GM23338 (cell line): ENCODE measurements at regions not wholly inside any gene's neighbourhood (a gene's known extent, or its start where the extent isn't known, plus 50 kb on each side); places are given as distances from the start of the nearest gene placed in this dataset.

Experiments
- ATAC-seq: fragments of 200-7000 bp; cut with Tn5 transposase; 3 replicates; pipeline ENCODE4 v1.9.1; 2020
- DNase-seq: peaks from one replicate; pipeline ENCODE4 v3.0.0-alpha.2; 2015; ENCODE audit warnings: low spot score
- H2AFZ ChIP-seq: fragments of 200-600 bp; sonication (generic); 2 replicates; pipeline ENCODE4 v1.8.0; 2016; ENCODE audit warnings: antibody characterized with exemption, mild to moderate bottlenecking, moderate library complexity
- H3F3A ChIP-seq: fragments of 200-600 bp; sonication (generic); replicated peaks from 2 replicates; pipeline ENCODE4 v1.8.0; 2017; ENCODE audit warnings: antibody characterized with exemption, mixed run types, low read depth
- H3K27ac ChIP-seq: fragments of 200-600 bp; sonication (generic); 2 replicates; pipeline ENCODE4 v1.6.1; 2016; ENCODE audit warnings: low read depth
- H3K27me3 ChIP-seq: fragments of 200-600 bp; sonication (generic); 2 replicates; pipeline ENCODE4 v1.8.0; 2016; ENCODE audit warnings: mild to moderate bottlenecking, mixed run types, moderate library complexity; ENCODE audit not compliant: insufficient read depth
- H3K36me3 ChIP-seq: fragments of 200-600 bp; sonication (generic); 2 replicates; pipeline ENCODE4 v1.8.0; 2016; ENCODE audit warnings: mild to moderate bottlenecking; ENCODE audit not compliant: insufficient read depth
- H3K4me1 ChIP-seq: fragments of 200-600 bp; sonication (generic); 2 replicates; pipeline ENCODE4 v1.8.0; 2016; ENCODE audit warnings: mild to moderate bottlenecking, moderate library complexity; ENCODE audit not compliant: insufficient read depth
- H3K4me2 ChIP-seq: fragments of 200-600 bp; sonication (generic); 2 replicates; pipeline ENCODE4 v1.7.1; 2017; ENCODE audit warnings: mixed run types
- H3K4me3 ChIP-seq: fragments of 200-600 bp; sonication (generic); 2 replicates; pipeline ENCODE4 v1.6.1; 2016; ENCODE audit warnings: mixed run types
- H3K79me2 ChIP-seq: fragments of 200-600 bp; sonication (generic); replicated peaks from 2 replicates; pipeline ENCODE4 v1.8.0; 2017; ENCODE audit warnings: mild to moderate bottlenecking; ENCODE audit not compliant: insufficient read depth
- H3K9me2 ChIP-seq: fragments of 200-600 bp; sonication (generic); 2 replicates; pipeline ENCODE4 v1.8.0; 2017; ENCODE audit not compliant: insufficient read depth
- H4K20me1 ChIP-seq: fragments of 200-600 bp; sonication (generic); replicated peaks from 2 replicates; pipeline ENCODE4 v1.8.0; 2017; ENCODE audit warnings: mild to moderate bottlenecking; ENCODE audit not compliant: insufficient read depth
- H3K27ac Mint-ChIP-seq: 2 replicates; pipeline ENCODE4 v1.8.0; 2020; ENCODE audit warnings: inconsistent platforms, mild to moderate bottlenecking, moderate library complexity, mixed read lengths
- H3K27me3 Mint-ChIP-seq: 3 replicates; pipeline ENCODE4 v1.8.0; 2022; ENCODE audit warnings: low read depth, mild to moderate bottlenecking, moderate library complexity, mixed read lengths, inconsistent platforms; ENCODE audit not compliant: insufficient read depth, poor library complexity
- H3K36me3 Mint-ChIP-seq: 3 replicates; pipeline ENCODE4 v1.8.0; 2021; ENCODE audit warnings: low read depth, mild to moderate bottlenecking, inconsistent platforms, moderate library complexity, mixed read lengths
- H3K4me1 Mint-ChIP-seq: 3 replicates; pipeline ENCODE4 v1.8.0; 2020; ENCODE audit warnings: mild to moderate bottlenecking, inconsistent platforms, mixed read lengths
- H3K4me3 Mint-ChIP-seq: 3 replicates; pipeline ENCODE4 v1.8.0; 2021; ENCODE audit warnings: moderate library complexity, mild to moderate bottlenecking, inconsistent platforms, mixed read lengths
- H3K9me3 Mint-ChIP-seq: 3 replicates; pipeline ENCODE4 v1.8.0; 2020; ENCODE audit warnings: moderate library complexity, mild to moderate bottlenecking, inconsistent platforms, mixed read lengths
- CREB1 ChIP-seq: fragments of 250-450 bp; sonication (Bioruptor Pico); IDR thresholded peaks from 2 replicates; pipeline ENCODE4 v1.5.0; 2020; ENCODE audit warnings: low read depth, mild to moderate bottlenecking, moderate library complexity
- CTCF ChIP-seq, 2 experiments: fragments of 200-600 bp in 1 of 2; sonication (generic) in 1 of 2; conservative IDR thresholded peaks; 2 replicates each; pipeline versions ENCODE4 v1.5.1 to v1.6.1; 2016 to 2017; ENCODE audit warnings: antibody characterized with exemption in 2 of 2, low read depth in 2 of 2, mild to moderate bottlenecking in 2 of 2, moderate library complexity in 1 of 2
- EZH2 ChIP-seq: fragments of 200-600 bp; sonication (generic); IDR thresholded peaks from one replicate; pipeline ENCODE4 v1.8.0; 2017; ENCODE audit warnings: antibody characterized with exemption, mild to moderate bottlenecking, low read depth; ENCODE audit not compliant: unreplicated experiment
- JUNB ChIP-seq: IDR thresholded peaks from one replicate; pipeline ENCODE4 v1.6.1; 2016; ENCODE audit warnings: antibody characterized with exemption; ENCODE audit not compliant: unreplicated experiment
- NANOG ChIP-seq: IDR thresholded peaks from 2 replicates; pipeline ENCODE4 v1.6.1; 2016; ENCODE audit warnings: antibody characterized with exemption, borderline replicate concordance
- POLR2AphosphoS5 ChIP-seq: IDR thresholded peaks from 2 replicates; pipeline ENCODE4 v1.6.1; 2016; ENCODE audit warnings: antibody characterized with exemption, low read depth
- REST ChIP-seq: IDR thresholded peaks from one replicate; pipeline ENCODE4 v1.6.1; 2018; ENCODE audit warnings: antibody characterized with exemption; ENCODE audit not compliant: unreplicated experiment
- ZNF114 ChIP-seq: fragments of 250-450 bp; sonication (Bioruptor Pico); IDR thresholded peaks from 2 replicates; pipeline ENCODE4 v1.5.0; 2020; ENCODE audit warnings: mild to moderate bottlenecking, moderate library complexity
- ZNF331 ChIP-seq: fragments of 250-450 bp; sonication (Bioruptor Pico); IDR thresholded peaks from 2 replicates; pipeline ENCODE4 v1.5.0; 2020; ENCODE audit warnings: low read depth, mild to moderate bottlenecking, moderate library complexity
- TF ChIP-seq, protein P1 (sequence below): fragments of 250-450 bp; sonication (Bioruptor Pico); IDR thresholded peaks from 2 replicates; pipeline ENCODE4 v1.5.0; 2020; ENCODE audit warnings: mild to moderate bottlenecking, moderate library complexity

DNA sequence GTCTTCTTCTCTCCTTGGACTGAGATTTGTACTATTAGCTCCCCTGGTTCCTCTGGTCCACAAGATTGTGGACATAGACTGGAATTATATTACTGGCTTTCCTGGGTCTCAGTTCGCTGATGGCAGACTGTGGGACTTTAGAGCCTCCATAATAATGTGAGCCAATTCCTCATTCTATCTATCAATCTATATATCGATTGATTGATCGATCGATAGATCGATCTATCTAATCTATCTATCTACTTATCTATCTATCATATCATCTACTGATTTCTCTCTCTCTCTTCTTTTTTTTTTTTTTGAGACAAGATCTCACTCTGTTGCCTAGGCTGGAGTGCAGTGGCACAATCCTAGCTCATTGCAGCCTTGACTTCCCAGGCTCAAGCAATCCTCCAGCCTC lies 51.5 kb upstream of the DDR1 start:
- no peak overlapping the region for H2AFZ ChIP-seq
- no peaks in the 10 kb centered on the region for H3K27me3 ChIP-seq
- H3K27me3 Mint-ChIP-seq: peaks cover 18% of the 10 kb centered on the region
- H3K4me3 Mint-ChIP-seq: no peak overlapping the region
- H3K27ac ChIP-seq: no peak overlapping the region
- no peaks in the 10 kb centered on the region for H4K20me1 ChIP-seq
- no peak for TF ChIP-seq JUNB
- no peak for TF ChIP-seq CREB1 (CRISPR knock-in tag)
- no peak for TF ChIP-seq REST
- no peak for TF ChIP-seq CTCF (conservative IDR thresholded peaks at IDR 0.05; ENCODE audit: low read depth in 2 of 2)
- peaks cover 21% of the 10 kb centered on the region for H3K36me3 Mint-ChIP-seq
- H3K27ac Mint-ChIP-seq: no peak overlapping the region
- H3F3A ChIP-seq: 0 out of 2 replicates have a peak, but pooled peaks cover 8% of the 10 kb centered on the region
- H3K79me2 ChIP-seq: no peaks in the 10 kb centered on the region
- ATAC-seq (no peak), DNase-seq (no peak)
- H3K4me3 ChIP-seq: no peak overlapping the region
- peaks cover 26% of the 10 kb centered on the region for H3K4me1 ChIP-seq
- H3K4me2 ChIP-seq: no peak overlapping the region
- H3K9me3 Mint-ChIP-seq: peaks cover 13% of the 10 kb centered on the region; the same call in 2 of the 3 replicates
- peaks cover 31% of the 10 kb centered on the region for H3K4me1 Mint-ChIP-seq
- H3K9me2 ChIP-seq: no peaks in the 10 kb centered on the region
- 0 out of 2 replicates have a peak, but pooled peaks cover 5% of the 10 kb centered on the region for H3K36me3 ChIP-seq

GRCh38 chr6:30830438-30830837 lies 53.9 kb upstream of the DDR1 start:
- Histone ChIP-seq H3K36me3 (no peaks in the 10 kb centered on the region), H3F3A (0 out of 2 replicates have a peak, but pooled peaks cover 12% of the 10 kb centered on the region), H3K27ac (no peak overlapping the region), H3K79me2 (no peaks in the 10 kb centered on the region), H2AFZ (no peak overlapping the region), H3K9me2 (no peaks in the 10 kb centered on the region), H3K4me3 (no peak overlapping the region), H3K27me3 (no peaks in the 10 kb centered on the region), H4K20me1 (no peaks in the 10 kb centered on the region), H3K4me2 (no peak overlapping the region), H3K4me1 (peaks cover 16% of the 10 kb centered on the region)
- H3K27ac Mint-ChIP-seq: no peak overlapping the region
- peaks cover 18% of the 10 kb centered on the region for H3K27me3 Mint-ChIP-seq
- H3K9me3 Mint-ChIP-seq: peaks cover 5% of the 10 kb centered on the region; the same call in 1 of the 3 replicates
- peaks cover 32% of the 10 kb centered on the region for H3K4me1 Mint-ChIP-seq
- H3K4me3 Mint-ChIP-seq: no peak overlapping the region
- ATAC-seq (no peak), DNase-seq (no peak)
- peaks cover 6% of the 10 kb centered on the region; the same call in 2 of the 3 replicates for H3K36me3 Mint-ChIP-seq
- no peak for TF ChIP-seq CREB1 (CRISPR knock-in tag)
- TF ChIP-seq ZNF114 (CRISPR knock-in tag): no peak
- no peak for TF ChIP-seq NANOG
- TF ChIP-seq POLR2AphosphoS5: no peak
- TF ChIP-seq ZNF331 (CRISPR knock-in tag): no peak
- TF ChIP-seq, protein P1, sequence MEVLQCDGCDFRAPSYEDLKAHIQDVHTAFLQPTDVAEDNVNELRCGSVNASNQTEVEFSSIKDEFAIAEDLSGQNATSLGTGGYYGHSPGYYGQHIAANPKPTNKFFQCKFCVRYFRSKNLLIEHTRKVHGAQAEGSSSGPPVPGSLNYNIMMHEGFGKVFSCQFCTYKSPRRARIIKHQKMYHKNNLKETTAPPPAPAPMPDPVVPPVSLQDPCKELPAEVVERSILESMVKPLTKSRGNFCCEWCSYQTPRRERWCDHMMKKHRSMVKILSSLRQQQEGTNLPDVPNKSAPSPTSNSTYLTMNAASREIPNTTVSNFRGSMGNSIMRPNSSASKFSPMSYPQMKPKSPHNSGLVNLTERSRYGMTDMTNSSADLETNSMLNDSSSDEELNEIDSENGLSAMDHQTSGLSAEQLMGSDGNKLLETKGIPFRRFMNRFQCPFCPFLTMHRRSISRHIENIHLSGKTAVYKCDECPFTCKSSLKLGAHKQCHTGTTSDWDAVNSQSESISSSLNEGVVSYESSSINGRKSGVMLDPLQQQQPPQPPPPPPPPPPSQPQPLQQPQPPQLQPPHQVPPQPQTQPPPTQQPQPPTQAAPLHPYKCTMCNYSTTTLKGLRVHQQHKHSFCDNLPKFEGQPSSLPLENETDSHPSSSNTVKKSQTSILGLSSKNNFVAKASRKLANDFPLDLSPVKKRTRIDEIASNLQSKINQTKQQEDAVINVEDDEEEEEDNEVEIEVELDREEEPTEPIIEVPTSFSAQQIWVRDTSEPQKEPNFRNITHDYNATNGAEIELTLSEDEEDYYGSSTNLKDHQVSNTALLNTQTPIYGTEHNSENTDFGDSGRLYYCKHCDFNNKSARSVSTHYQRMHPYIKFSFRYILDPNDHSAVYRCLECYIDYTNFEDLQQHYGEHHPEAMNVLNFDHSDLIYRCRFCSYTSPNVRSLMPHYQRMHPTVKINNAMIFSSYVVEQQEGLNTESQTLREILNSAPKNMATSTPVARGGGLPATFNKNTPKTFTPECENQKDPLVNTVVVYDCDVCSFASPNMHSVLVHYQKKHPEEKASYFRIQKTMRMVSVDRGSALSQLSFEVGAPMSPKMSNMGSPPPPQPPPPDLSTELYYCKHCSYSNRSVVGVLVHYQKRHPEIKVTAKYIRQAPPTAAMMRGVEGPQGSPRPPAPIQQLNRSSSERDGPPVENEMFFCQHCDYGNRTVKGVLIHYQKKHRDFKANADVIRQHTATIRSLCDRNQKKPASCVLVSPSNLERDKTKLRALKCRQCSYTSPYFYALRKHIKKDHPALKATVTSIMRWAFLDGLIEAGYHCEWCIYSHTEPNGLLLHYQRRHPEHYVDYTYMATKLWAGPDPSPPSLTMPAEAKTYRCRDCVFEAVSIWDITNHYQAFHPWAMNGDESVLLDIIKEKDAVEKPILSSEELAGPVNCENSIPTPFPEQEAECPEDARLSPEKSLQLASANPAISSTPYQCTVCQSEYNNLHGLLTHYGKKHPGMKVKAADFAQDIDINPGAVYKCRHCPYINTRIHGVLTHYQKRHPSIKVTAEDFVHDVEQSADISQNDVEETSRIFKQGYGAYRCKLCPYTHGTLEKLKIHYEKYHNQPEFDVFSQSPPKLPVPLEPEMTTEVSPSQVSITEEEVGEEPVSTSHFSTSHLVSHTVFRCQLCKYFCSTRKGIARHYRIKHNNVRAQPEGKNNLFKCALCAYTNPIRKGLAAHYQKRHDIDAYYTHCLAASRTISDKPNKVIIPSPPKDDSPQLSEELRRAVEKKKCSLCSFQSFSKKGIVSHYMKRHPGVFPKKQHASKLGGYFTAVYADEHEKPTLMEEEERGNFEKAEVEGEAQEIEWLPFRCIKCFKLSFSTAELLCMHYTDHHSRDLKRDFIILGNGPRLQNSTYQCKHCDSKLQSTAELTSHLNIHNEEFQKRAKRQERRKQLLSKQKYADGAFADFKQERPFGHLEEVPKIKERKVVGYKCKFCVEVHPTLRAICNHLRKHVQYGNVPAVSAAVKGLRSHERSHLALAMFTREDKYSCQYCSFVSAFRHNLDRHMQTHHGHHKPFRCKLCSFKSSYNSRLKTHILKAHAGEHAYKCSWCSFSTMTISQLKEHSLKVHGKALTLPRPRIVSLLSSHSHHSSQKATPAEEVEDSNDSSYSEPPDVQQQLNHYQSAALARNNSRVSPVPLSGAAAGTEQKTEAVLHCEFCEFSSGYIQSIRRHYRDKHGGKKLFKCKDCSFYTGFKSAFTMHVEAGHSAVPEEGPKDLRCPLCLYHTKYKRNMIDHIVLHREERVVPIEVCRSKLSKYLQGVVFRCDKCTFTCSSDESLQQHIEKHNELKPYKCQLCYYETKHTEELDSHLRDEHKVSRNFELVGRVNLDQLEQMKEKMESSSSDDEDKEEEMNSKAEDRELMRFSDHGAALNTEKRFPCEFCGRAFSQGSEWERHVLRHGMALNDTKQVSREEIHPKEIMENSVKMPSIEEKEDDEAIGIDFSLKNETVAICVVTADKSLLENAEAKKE (CRISPR knock-in tag): no peak
- TF ChIP-seq EZH2: no peak
